ENCODE measurements at regions not wholly inside any gene's neighbourhood (a gene's known extent, or its start where the extent isn't known, plus 50 kb on each side); places are given as distances from the start of the nearest gene placed in this dataset.

- WGBS = 47% methylated on average over 22 of the region's 22 CpGs
- Histone ChIP-seq H3K27ac (ENCODE audit: low read depth in 1 of 2, low read length in 2 of 2) (no peak overlapping the region), H3K4me1 (ENCODE audit: control insufficient read depth in 4 of 4, insufficient read depth in 4 of 4, low read length in 3 of 4) (no peaks in the 10 kb centered on the region), H3K36me3 (ENCODE audit: control insufficient read depth in 4 of 4, insufficient read depth in 3 of 4, low read depth in 1 of 4, low read length in 3 of 4) (no peaks in the 10 kb centered on the region), H3K9ac (ENCODE audit: low read depth in 1 of 2, low read length in 2 of 2) (no peak overlapping the region), H3K27me3 (ENCODE audit: control insufficient read depth in 4 of 4, insufficient read depth in 4 of 4, low read length in 3 of 4) (peaks cover 0 to 8% (median 3%) of the 10 kb centered on the region in 4 donors), H3K9me3 (ENCODE audit: control insufficient read depth in 4 of 4, low read length in 3 of 4) (no peaks in the 10 kb centered on the region), H3K4me3 (ENCODE audit: low read depth in 1 of 3, low read length in 3 of 3) (no peak overlapping the region)
- DNase-seq (ENCODE audit: low spot score) = peak; percentile 68
- peak; percentile 87 to 94 for TF ChIP-seq RAD21 (IDR thresholded peaks at IDR 0.05)
- TF ChIP-seq, protein P1, sequence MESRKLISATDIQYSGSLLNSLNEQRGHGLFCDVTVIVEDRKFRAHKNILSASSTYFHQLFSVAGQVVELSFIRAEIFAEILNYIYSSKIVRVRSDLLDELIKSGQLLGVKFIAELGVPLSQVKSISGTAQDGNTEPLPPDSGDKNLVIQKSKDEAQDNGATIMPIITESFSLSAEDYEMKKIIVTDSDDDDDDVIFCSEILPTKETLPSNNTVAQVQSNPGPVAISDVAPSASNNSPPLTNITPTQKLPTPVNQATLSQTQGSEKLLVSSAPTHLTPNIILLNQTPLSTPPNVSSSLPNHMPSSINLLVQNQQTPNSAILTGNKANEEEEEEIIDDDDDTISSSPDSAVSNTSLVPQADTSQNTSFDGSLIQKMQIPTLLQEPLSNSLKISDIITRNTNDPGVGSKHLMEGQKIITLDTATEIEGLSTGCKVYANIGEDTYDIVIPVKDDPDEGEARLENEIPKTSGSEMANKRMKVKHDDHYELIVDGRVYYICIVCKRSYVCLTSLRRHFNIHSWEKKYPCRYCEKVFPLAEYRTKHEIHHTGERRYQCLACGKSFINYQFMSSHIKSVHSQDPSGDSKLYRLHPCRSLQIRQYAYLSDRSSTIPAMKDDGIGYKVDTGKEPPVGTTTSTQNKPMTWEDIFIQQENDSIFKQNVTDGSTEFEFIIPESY (IDR thresholded peaks at IDR 0.05) = no peak
- peak; percentile 82 for TF ChIP-seq CTCF (IDR thresholded peaks at IDR 0.05; ENCODE audit: low read depth, low read length, missing input control)
These were observed 201.9 kb downstream of the DAD1 start for GRCh38 chr14:22386924-22387775.

DNA sequence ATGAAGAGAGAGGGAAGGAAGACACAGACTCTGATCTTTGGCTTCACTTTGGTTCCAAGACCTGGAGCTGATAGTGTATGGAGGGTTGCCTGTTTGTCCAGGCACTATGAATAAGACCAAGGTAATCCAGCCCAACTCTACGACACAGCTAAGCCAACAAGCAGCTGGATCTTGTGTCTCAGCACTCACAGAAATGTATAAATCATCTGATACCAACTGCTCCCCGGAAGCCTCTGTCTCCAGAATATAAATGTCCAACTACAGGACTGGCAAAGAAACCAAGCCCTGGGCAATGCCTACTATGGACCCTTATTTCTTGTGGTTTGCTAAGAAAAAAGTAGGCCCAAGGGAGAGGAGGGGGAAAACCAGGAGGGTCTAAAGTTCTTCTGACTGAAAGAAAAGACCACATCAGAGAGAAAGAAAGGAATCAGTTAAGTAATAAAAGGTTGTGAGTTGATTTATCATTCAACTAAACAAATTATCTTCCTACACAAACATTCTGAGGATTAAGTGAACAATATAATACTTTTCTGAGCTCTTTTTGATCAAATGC, 204.0 kb downstream of the DAD1 start:
- TF ChIP-seq FOXA2 (IDR thresholded peaks at IDR 0.05) (no peak), RAD21 (IDR thresholded peaks at IDR 0.05) (no peak), HNF4G (IDR thresholded peaks at IDR 0.05) (no peak), RXRA (IDR thresholded peaks at IDR 0.05) (no peak), REST (IDR thresholded peaks at IDR 0.05) (no peak), JUND (IDR thresholded peaks at IDR 0.05) (no peak), YY1 (IDR thresholded peaks at IDR 0.05) (no peak), ATF3 (IDR thresholded peaks at IDR 0.05) (no peak), MAX (IDR thresholded peaks at IDR 0.05) (no peak), GABPA (IDR thresholded peaks at IDR 0.05 in 1 of 2, conservative IDR thresholded peaks at IDR 0.05 in 1 of 2) (no peak), NR2F2 (IDR thresholded peaks at IDR 0.05) (no peak), HNF4A (conservative IDR thresholded peaks at IDR 0.05) (no peak), FOXA1 (IDR thresholded peaks at IDR 0.05) (no peak), EGR1 (IDR thresholded peaks at IDR 0.05; ENCODE audit: low read depth in 2 of 2) (no peak), SP1 (IDR thresholded peaks at IDR 0.05) (no peak)
- TF ChIP-seq, protein P1 (IDR thresholded peaks at IDR 0.05) = no peak

More for the DNA sequence above, 204.0 kb downstream of the DAD1 start:
- peaks cover 0 to 3% (median 0%) of the 10 kb centered on the region in 4 donors for H3K4me1 ChIP-seq (ENCODE audit: control insufficient read depth in 4 of 4, insufficient read depth in 4 of 4, low read length in 3 of 4)
- no peak overlapping the region for H3K9ac ChIP-seq (ENCODE audit: low read depth in 1 of 2, low read length in 2 of 2)
- H3K4me3 ChIP-seq (ENCODE audit: low read depth in 1 of 3, low read length in 3 of 3) = no peak overlapping the region
- H3K9me3 ChIP-seq (ENCODE audit: control insufficient read depth in 4 of 4, low read length in 3 of 4) = no peaks in the 10 kb centered on the region
- H3K27ac ChIP-seq (ENCODE audit: low read depth in 1 of 2, low read length in 2 of 2) = no peak overlapping the region
- 84% methylated on average over 2 of the region's 2 CpGs for WGBS
- peaks cover 0 to 5% (median 2%) of the 10 kb centered on the region in 4 donors for H3K27me3 ChIP-seq (ENCODE audit: control insufficient read depth in 4 of 4, insufficient read depth in 4 of 4, low read length in 3 of 4)
- no peak for DNase-seq (ENCODE audit: low spot score)
- no peaks in the 10 kb centered on the region for H3K36me3 ChIP-seq (ENCODE audit: control insufficient read depth in 4 of 4, insufficient read depth in 3 of 4, low read depth in 1 of 4, low read length in 3 of 4)

Measured in liver (tissue), 8 donors.